ENCODE measurements at regions not wholly inside any gene's neighbourhood (a gene's known extent, or its start where the extent isn't known, plus 50 kb on each side); places are given as distances from the start of the nearest gene placed in this dataset.

DNA sequence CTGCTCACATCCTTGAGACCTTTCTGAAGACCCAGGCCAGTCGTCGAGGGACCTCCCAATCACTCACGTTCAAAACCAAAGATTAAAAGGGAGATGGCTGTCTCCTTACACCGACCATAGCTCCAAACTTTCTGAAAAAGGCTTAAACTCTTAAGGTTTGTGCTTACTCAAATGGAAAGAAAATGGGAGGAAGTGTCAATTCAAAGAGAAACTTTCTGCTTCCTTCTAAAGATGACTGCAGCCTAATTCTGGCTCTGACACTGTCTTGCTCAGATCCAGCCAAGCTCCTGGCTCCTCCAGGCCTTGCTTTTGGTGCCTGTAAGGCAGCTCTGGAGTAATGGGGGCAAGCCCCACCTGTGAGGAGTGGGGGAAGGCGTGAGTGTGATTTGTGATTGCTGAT lies 54.9 kb upstream of the WSB1 start:
- Mint-ChIP-seq H3K4me3 (no peak overlapping the region), H3K4me1 (no peaks in the 10 kb centered on the region), H3K27me3 (ENCODE audit: low read depth) (peaks cover under 1% of the 10 kb centered on the region), H3K9me3 (no peaks in the 10 kb centered on the region), H3K36me3 (ENCODE audit: low read depth) (no peaks in the 10 kb centered on the region), H3K27ac (ENCODE audit: unreplicated experiment) (no peak overlapping the region)
- TF ChIP-seq, protein P1, sequence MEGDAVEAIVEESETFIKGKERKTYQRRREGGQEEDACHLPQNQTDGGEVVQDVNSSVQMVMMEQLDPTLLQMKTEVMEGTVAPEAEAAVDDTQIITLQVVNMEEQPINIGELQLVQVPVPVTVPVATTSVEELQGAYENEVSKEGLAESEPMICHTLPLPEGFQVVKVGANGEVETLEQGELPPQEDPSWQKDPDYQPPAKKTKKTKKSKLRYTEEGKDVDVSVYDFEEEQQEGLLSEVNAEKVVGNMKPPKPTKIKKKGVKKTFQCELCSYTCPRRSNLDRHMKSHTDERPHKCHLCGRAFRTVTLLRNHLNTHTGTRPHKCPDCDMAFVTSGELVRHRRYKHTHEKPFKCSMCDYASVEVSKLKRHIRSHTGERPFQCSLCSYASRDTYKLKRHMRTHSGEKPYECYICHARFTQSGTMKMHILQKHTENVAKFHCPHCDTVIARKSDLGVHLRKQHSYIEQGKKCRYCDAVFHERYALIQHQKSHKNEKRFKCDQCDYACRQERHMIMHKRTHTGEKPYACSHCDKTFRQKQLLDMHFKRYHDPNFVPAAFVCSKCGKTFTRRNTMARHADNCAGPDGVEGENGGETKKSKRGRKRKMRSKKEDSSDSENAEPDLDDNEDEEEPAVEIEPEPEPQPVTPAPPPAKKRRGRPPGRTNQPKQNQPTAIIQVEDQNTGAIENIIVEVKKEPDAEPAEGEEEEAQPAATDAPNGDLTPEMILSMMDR (conservative IDR thresholded peaks at IDR 0.05) = no peak
- no peak for DNase-seq (ENCODE audit: low read depth, low spot score)

DNA sequence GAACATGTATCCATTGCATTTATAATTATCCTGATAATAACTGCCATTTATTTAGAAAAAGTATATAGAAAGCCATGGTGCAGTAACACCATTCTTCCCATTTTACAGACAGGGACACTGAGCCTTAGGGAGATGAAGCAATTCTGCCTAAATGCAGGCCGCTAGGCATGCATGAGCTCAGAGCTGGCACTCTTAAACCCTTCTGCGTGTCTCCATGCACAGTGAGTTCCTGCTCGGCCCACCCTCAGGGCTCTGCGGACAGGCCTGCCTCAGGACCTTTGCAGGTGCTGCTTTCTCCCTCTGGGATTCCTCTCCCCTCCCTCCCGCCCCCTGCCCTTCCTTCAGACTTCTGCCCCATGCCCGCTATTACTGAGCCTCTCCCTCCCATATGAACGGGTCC lies 54.3 kb upstream of the WSB1 start:
- Mint-ChIP-seq H3K36me3 (ENCODE audit: low read depth) (no peaks in the 10 kb centered on the region), H3K4me1 (peaks cover under 1% of the 10 kb centered on the region), H3K4me3 (no peak overlapping the region), H3K9me3 (no peaks in the 10 kb centered on the region), H3K27ac (ENCODE audit: unreplicated experiment) (no peak overlapping the region), H3K27me3 (ENCODE audit: low read depth) (no peaks in the 10 kb centered on the region)
- no peak for DNase-seq (ENCODE audit: low read depth, low spot score)
- TF ChIP-seq, protein P1 (conservative IDR thresholded peaks at IDR 0.05) = no peak

DNA sequence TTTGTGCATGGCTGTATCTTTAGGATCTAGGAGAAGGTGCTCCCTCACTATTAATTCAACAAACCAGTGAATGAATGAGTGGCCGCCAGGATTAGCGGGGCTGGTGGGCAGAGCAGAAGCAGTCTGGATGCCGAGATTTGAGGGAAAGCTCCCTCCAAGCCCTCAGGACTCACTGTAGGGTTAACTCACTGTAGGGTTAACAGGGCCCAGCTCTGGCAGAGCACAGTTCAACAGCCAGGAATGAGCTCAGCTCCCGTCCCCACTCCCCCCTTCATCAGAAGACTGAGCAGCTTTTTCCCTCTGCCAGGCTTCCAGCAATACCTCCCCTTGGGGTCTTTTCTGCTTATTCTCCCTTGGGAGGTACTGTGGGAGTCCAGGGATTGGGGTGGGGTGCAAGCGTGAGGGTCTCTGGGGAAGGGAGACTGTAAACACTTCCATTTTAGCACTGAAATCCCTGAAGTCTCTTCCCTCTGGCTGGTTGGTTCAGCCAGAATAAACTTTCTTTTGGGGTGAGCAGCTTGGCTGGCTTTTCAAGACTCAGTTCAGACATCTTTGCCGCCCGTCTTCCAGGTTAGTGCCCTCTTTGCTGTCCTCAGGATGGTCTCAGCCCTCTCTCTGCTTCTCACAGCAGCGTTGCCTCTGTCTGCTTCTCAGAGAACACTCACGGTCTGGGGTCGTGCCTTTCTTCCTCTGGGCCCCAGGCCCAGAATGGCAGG lies 53.7 kb upstream of the WSB1 start:
- Mint-ChIP-seq H3K4me3 (no peak overlapping the region), H3K27ac (ENCODE audit: unreplicated experiment) (peak overlapping the region; percentile 12), H3K4me1 (peaks cover 7% of the 10 kb centered on the region), H3K36me3 (ENCODE audit: low read depth) (no peaks in the 10 kb centered on the region), H3K9me3 (no peaks in the 10 kb centered on the region), H3K27me3 (ENCODE audit: low read depth) (no peaks in the 10 kb centered on the region)
- TF ChIP-seq, protein P1 (conservative IDR thresholded peaks at IDR 0.05) = no peak
- no peak for DNase-seq (ENCODE audit: low read depth, low spot score)

DNA sequence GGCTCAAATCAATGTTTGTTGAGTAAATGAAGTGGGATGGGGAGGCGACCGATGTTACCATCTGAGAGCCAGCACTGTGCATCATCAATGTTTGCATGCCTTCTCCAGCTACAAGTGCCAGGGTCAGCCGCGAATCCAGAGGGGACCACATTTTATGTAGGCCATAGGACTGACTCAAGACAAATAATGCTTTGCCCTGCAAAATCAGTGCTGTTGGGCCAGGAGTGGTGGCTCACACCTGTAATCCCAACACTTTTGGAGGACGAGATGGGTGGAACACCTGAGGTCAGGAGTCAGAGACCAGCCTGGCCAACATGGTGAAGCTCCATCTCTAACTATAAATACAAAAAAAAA lies 53.1 kb upstream of the WSB1 start:
- no peak overlapping the region for H3K4me3 Mint-ChIP-seq
- TF ChIP-seq, protein P1 (conservative IDR thresholded peaks at IDR 0.05) = no peak
- DNase-seq (ENCODE audit: low read depth, low spot score) = no peak
- no peaks in the 10 kb centered on the region for H3K36me3 Mint-ChIP-seq (ENCODE audit: low read depth)
- peak overlapping the region; percentile 12 for H3K27ac Mint-ChIP-seq (ENCODE audit: unreplicated experiment)
- H3K4me1 Mint-ChIP-seq = peaks cover 10% of the 10 kb centered on the region
- H3K9me3 Mint-ChIP-seq = no peaks in the 10 kb centered on the region
- H3K27me3 Mint-ChIP-seq (ENCODE audit: low read depth) = no peaks in the 10 kb centered on the region

DNA sequence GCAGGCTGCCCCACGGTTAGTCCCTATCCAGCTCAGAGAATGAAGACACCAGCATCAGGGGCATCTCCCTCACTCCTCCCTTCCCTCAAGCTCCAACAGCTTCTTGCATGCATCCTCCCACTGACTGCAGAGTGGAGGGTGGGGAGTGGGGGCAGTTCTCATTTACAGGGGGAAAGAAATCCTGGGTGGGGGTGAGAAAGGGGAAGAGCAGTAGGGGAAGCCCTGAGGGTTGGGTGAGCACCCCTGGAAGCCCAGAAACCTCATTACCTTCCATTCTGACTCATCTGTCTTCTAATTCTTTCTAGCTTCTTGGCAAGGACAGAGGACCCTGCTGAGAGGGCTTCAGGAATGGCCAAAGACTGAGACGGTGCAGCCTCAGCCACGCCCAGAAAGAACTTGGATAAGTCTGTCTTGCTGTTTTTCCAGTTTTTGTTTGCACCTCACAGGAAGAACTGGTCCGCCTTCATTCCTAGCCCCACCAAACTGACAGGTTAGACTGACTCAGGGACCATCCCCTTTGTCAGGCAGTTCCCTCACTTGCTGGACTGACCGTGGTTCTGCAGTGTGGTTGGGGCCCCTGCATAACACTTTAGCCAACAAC lies 52.5 kb upstream of the WSB1 start:
- no peaks in the 10 kb centered on the region for H3K27me3 Mint-ChIP-seq (ENCODE audit: low read depth)
- DNase-seq (ENCODE audit: low read depth, low spot score) = no peak
- H3K9me3 Mint-ChIP-seq = no peaks in the 10 kb centered on the region
- no peaks in the 10 kb centered on the region for H3K36me3 Mint-ChIP-seq (ENCODE audit: low read depth)
- TF ChIP-seq, protein P1 (conservative IDR thresholded peaks at IDR 0.05) = no peak
- peaks cover 10% of the 10 kb centered on the region for H3K4me1 Mint-ChIP-seq
- H3K4me3 Mint-ChIP-seq = no peak overlapping the region
- no peak overlapping the region for H3K27ac Mint-ChIP-seq (ENCODE audit: unreplicated experiment)
